OCI-LY1 (cell line): ENCODE measurements at regions not wholly inside any gene's neighbourhood (a gene's known extent, or its start where the extent isn't known, plus 50 kb on each side); places are given as distances from the start of the nearest gene placed in this dataset.

Experiments used
- CTCF ChIP-seq: fragments of 200-600 bp; sonication (generic), shearing (Covaris generic); IDR thresholded peaks from 2 replicates; pipeline ENCODE4 v1.5.1; 2017; ENCODE audit warnings: mild to moderate bottlenecking, antibody characterized with exemption, low read length, moderate library complexity, mixed read lengths
- EZH2 ChIP-seq: fragments of 200-600 bp; sonication (generic), shearing (Covaris generic); IDR thresholded peaks from 2 replicates; pipeline ENCODE4 v1.8.0; 2017; ENCODE audit warnings: borderline replicate concordance, mixed run types, mild to moderate bottlenecking, antibody characterized with exemption, low read length, moderate library complexity, mixed read lengths

- TF ChIP-seq CTCF (no peak), EZH2 (no peak)
Measured at GRCh38 chr20:23211164-23211563, 125.0 kb upstream of the CD93 start.
